Central memory CD8-positive, alpha-beta T cell (primary cell): ENCODE measurements at regions not wholly inside any gene's neighbourhood (a gene's known extent, or its start where the extent isn't known, plus 50 kb on each side); places are given as distances from the start of the nearest gene placed in this dataset.

Source experiments
- ATAC-seq: fragments of 150-1000 bp; cut with Tn5 transposase; replicated peaks from 2 replicates; pipeline ENCODE4 v1.10.0; 2022; ENCODE audit warnings: mild to moderate bottlenecking, moderate FRiP score, moderate number of reproducible peaks; ENCODE audit not compliant: poor library complexity, severe bottlenecking; ENCODE audit errors: extremely low read depth
- DNase-seq, 2 donors: peaks; one replicate each; pipeline ENCODE4 v3.0.0; 2021; ENCODE audit warnings: low spot score in 2 of 2
- H3K27ac Mint-ChIP-seq: one replicate; pipeline ENCODE4 v1.8.0; 2022; ENCODE audit warnings: low read depth, mild to moderate bottlenecking, moderate library complexity, mixed read lengths
- H3K27me3 Mint-ChIP-seq: one replicate; pipeline ENCODE4 v1.8.0; 2022; ENCODE audit warnings: mixed read lengths
- H3K36me3 Mint-ChIP-seq: one replicate; pipeline ENCODE4 v1.8.0; 2022; ENCODE audit warnings: mild to moderate bottlenecking, moderate library complexity, mixed read lengths; ENCODE audit not compliant: insufficient read depth
- H3K4me1 Mint-ChIP-seq: one replicate; pipeline ENCODE4 v1.8.0; 2022; ENCODE audit warnings: mixed read lengths
- H3K4me3 Mint-ChIP-seq: one replicate; pipeline ENCODE4 v1.8.0; 2022; ENCODE audit warnings: mild to moderate bottlenecking, moderate library complexity, mixed read lengths
- H3K9me3 Mint-ChIP-seq: one replicate; pipeline ENCODE4 v1.8.0; 2022; ENCODE audit warnings: mixed read lengths

- no peak overlapping the region for H3K27ac Mint-ChIP-seq
- H3K27me3 Mint-ChIP-seq, result peaks cover 16% of the 10 kb centered on the region
- no peaks in the 10 kb centered on the region for H3K4me1 Mint-ChIP-seq
- H3K4me3 Mint-ChIP-seq, result no peak overlapping the region
- DNase-seq, result no peak
- peaks cover 5% of the 10 kb centered on the region for H3K9me3 Mint-ChIP-seq
- H3K36me3 Mint-ChIP-seq, result no peaks in the 10 kb centered on the region
- ATAC-seq, result no peak
These were observed 213.6 kb downstream of the NR4A2 start for GRCh38 chr2:156118753-156119416.

DNA sequence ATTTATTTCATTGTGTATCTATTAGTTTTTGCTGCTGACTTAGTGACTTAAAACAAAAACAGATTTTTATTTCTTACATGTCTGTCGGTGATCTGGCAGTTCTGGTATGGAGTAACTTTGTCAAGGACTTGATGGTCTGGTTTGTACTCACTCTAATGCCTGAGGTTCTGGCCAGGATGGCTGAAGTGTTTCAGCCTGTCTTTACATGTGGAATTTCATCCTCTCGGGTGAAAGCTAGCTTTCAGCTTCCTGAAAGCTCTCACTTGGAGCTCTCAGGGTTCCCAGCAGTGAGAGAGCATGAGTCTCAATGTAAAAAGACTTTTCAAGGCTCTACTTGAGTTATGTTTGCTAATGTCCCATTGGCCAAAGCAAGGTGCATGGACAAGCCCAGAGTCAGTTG is 216.4 kb downstream of the NR4A2 start:
- ATAC-seq (no peak), DNase-seq (no peak)
- peaks cover 12% of the 10 kb centered on the region for H3K27me3 Mint-ChIP-seq
- no peak overlapping the region for H3K4me3 Mint-ChIP-seq
- no peaks in the 10 kb centered on the region for H3K4me1 Mint-ChIP-seq
- no peaks in the 10 kb centered on the region for H3K36me3 Mint-ChIP-seq
- H3K27ac Mint-ChIP-seq, result no peak overlapping the region
- peaks cover 5% of the 10 kb centered on the region for H3K9me3 Mint-ChIP-seq

DNA sequence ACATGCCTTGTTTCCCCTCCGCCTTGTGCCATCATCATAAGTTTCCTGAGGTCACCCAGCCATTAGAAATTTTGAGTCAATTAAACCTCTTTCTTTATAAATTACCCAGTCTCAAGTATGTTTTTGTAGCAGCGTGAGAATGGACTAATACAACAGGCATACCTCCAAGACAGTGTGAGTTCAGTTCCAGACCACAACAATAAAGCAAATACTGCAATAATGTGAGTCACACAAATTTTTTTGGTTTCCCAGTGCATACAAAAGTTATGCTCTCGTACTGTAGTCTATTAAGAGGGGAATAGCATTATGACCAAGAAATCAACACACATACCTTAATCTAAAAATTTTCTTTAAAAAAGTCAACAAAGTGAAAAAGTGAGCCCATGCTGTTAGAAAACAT is 217.2 kb downstream of the NR4A2 start:
- ATAC-seq, result no peak
- no peak overlapping the region for H3K4me3 Mint-ChIP-seq
- H3K4me1 Mint-ChIP-seq, result no peaks in the 10 kb centered on the region
- H3K9me3 Mint-ChIP-seq, result peaks cover 5% of the 10 kb centered on the region
- H3K36me3 Mint-ChIP-seq, result no peaks in the 10 kb centered on the region
- H3K27me3 Mint-ChIP-seq, result peaks cover 12% of the 10 kb centered on the region
- no peak overlapping the region for H3K27ac Mint-ChIP-seq
- no peak for DNase-seq

GRCh38 chr2:156112323-156112722 is 220.2 kb downstream of the NR4A2 start:
- Mint-ChIP-seq H3K4me3 (no peak overlapping the region), H3K27ac (no peak overlapping the region)
- ATAC-seq, result no peak

GRCh38 chr2:156110890-156111289 is 221.6 kb downstream of the NR4A2 start:
- Mint-ChIP-seq H3K4me3 (no peak overlapping the region), H3K27ac (no peak overlapping the region), H3K27me3 (peaks cover 12% of the 10 kb centered on the region), H3K4me1 (no peaks in the 10 kb centered on the region), H3K36me3 (no peaks in the 10 kb centered on the region), H3K9me3 (no peaks in the 10 kb centered on the region)
- DNase-seq (no peak), ATAC-seq (no peak)

More at GRCh38 chr2:156112323-156112722, 220.2 kb downstream of the NR4A2 start:
- no peaks in the 10 kb centered on the region for H3K9me3 Mint-ChIP-seq
- H3K27me3 Mint-ChIP-seq, result peaks cover 12% of the 10 kb centered on the region
- H3K4me1 Mint-ChIP-seq, result no peaks in the 10 kb centered on the region
- DNase-seq, result no peak
- no peaks in the 10 kb centered on the region for H3K36me3 Mint-ChIP-seq

DNA sequence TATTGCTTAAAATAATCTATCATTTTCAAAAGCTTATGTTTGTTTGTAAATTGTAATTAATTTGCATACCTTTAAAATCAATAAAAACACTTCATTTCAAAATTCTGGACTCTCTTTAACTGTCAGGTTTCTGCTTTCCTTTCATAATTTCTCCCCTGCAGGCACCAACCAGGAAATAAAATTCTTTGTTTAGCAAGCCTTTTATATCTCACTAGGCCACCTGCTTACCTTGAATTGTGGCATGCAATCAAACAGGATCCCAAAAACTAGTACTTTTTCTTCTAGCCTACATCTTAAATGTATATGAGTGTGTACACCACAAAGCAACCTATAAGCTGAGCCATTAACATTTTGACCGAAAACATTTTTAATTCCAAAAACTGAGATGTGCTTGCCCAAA is 233.1 kb downstream of the NR4A2 start:
- ATAC-seq (no peak), DNase-seq (no peak)
- H3K27me3 Mint-ChIP-seq, result peaks cover 18% of the 10 kb centered on the region

GRCh38 chr2:156098506-156098905 is 234.0 kb downstream of the NR4A2 start:
- no peak for DNase-seq
- Mint-ChIP-seq H3K9me3 (no peaks in the 10 kb centered on the region), H3K36me3 (no peaks in the 10 kb centered on the region), H3K27ac (no peak overlapping the region), H3K4me1 (no peaks in the 10 kb centered on the region), H3K4me3 (no peak overlapping the region), H3K27me3 (peaks cover 18% of the 10 kb centered on the region)
- ATAC-seq, result no peak

More for the DNA sequence above, 233.1 kb downstream of the NR4A2 start:
- no peak overlapping the region for H3K27ac Mint-ChIP-seq
- no peak overlapping the region for H3K4me3 Mint-ChIP-seq
- H3K9me3 Mint-ChIP-seq, result no peaks in the 10 kb centered on the region
- H3K4me1 Mint-ChIP-seq, result no peaks in the 10 kb centered on the region
- no peaks in the 10 kb centered on the region for H3K36me3 Mint-ChIP-seq

- H3K4me1 Mint-ChIP-seq, result no peaks in the 10 kb centered on the region
- no peak for ATAC-seq
- H3K9me3 Mint-ChIP-seq, result no peaks in the 10 kb centered on the region
- no peak for DNase-seq
- peaks cover under 1% of the 10 kb centered on the region for H3K36me3 Mint-ChIP-seq
- no peak overlapping the region for H3K4me3 Mint-ChIP-seq
- no peak overlapping the region for H3K27ac Mint-ChIP-seq
- peaks cover 1% of the 10 kb centered on the region for H3K27me3 Mint-ChIP-seq
These were observed 243.9 kb downstream of the NR4A2 start for GRCh38 chr2:156088587-156088986.

DNA sequence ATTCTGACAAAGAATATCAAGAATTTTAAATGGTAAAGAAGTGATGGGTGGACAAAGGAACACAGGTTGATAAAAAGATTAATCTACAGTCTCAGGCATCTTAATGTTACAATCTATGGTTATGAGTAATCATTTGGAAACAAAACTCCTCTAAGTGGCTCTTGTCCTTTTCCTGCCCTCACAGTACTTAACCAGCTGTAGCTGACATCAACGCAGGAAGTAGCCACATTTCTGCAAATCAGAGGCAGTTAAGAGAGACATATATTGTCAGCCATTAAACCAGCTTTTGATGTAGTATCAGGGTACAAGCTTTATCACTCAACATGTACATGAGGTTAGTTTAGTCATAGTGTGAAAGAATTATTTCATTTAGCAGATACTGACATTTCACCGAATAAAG is 244.6 kb downstream of the NR4A2 start:
- DNase-seq (no peak), ATAC-seq (no peak)
- Mint-ChIP-seq H3K4me1 (no peaks in the 10 kb centered on the region), H3K36me3 (peaks cover 2% of the 10 kb centered on the region), H3K4me3 (no peak overlapping the region), H3K9me3 (no peaks in the 10 kb centered on the region), H3K27ac (no peak overlapping the region), H3K27me3 (peaks cover 8% of the 10 kb centered on the region)

GRCh38 chr2:156083763-156084493 is 248.6 kb downstream of the NR4A2 start:
- Mint-ChIP-seq H3K4me3 (no peak overlapping the region), H3K9me3 (no peaks in the 10 kb centered on the region)
- no peak for DNase-seq

DNA sequence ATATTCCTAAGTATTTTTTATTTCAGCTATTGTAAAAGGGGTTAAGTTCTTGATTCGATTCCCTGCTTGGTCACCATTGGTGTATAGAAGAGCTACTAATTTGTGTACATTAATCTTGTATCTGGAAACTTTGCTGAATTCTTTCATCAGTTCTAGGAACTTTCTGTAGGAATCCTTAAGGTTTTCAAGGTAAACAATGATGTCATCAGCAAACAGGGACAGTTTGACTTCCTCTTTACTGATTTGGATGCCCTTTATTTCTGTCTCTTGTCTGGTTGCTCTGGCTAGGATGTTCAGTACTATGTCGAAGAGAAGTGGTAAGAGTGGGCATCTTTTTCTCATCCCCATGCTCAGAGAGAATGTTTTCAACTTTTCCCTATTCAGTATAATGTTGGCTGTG is 252.7 kb downstream of the NR4A2 start:
- Mint-ChIP-seq H3K9me3 (no peaks in the 10 kb centered on the region), H3K27ac (no peak overlapping the region), H3K27me3 (peaks cover 19% of the 10 kb centered on the region), H3K36me3 (peaks cover 2% of the 10 kb centered on the region), H3K4me3 (no peak overlapping the region), H3K4me1 (no peaks in the 10 kb centered on the region)
- ATAC-seq (no peak), DNase-seq (no peak)

More at GRCh38 chr2:156083763-156084493, 248.6 kb downstream of the NR4A2 start:
- Mint-ChIP-seq H3K4me1 (no peaks in the 10 kb centered on the region), H3K27ac (no peak overlapping the region), H3K27me3 (peaks cover 19% of the 10 kb centered on the region), H3K36me3 (peaks cover 2% of the 10 kb centered on the region)
- no peak for ATAC-seq

- no peaks in the 10 kb centered on the region for H3K9me3 Mint-ChIP-seq
- no peaks in the 10 kb centered on the region for H3K36me3 Mint-ChIP-seq
- ATAC-seq, result no peak
- H3K4me1 Mint-ChIP-seq, result no peaks in the 10 kb centered on the region
- no peak overlapping the region for H3K4me3 Mint-ChIP-seq
- H3K27me3 Mint-ChIP-seq, result peaks cover 4% of the 10 kb centered on the region
- DNase-seq, result no peak
- H3K27ac Mint-ChIP-seq, result no peak overlapping the region
These were observed 255.3 kb downstream of the NR4A2 start for GRCh38 chr2:156077041-156077742.

DNA sequence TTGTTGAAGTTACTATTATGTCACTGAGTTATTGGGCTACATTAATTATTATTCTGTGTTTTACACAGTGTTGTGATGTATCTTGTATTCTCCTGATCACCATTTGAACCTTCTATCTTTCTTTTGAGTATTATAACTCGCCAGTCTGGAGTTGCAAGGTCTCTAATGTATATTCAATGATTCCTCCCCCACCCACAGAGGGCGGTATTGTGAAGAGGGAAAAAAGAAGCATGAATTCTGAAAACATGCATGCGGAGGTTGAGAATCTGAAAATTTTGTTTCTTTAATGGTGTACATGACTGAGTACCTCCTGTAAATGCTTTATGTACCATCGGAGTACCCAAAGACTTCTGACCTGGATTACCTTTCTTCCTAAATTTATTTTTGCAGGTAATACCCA is 266.6 kb downstream of the NR4A2 start:
- no peak for DNase-seq
- Mint-ChIP-seq H3K36me3 (no peaks in the 10 kb centered on the region), H3K27me3 (no peaks in the 10 kb centered on the region), H3K4me3 (no peak overlapping the region), H3K27ac (no peak overlapping the region), H3K9me3 (no peaks in the 10 kb centered on the region), H3K4me1 (no peaks in the 10 kb centered on the region)
- ATAC-seq, result no peak
